Fibroblast of the aortic adventitia (primary cell): ENCODE measurements at regions not wholly inside any gene's neighbourhood (a gene's known extent, or its start where the extent isn't known, plus 50 kb on each side); places are given as distances from the start of the nearest gene placed in this dataset.

Experiments used
- DNase-seq: peaks from one replicate; pipeline ENCODE4 v3.0.0-alpha.2; 2010; ENCODE audit warnings: low read depth
- H3K4me3 ChIP-seq: 2 replicates; pipeline ENCODE4 v1.5.1; 2011; ENCODE audit warnings: low read depth, mild to moderate bottlenecking, control low read depth, low read length, moderate library complexity
- CTCF ChIP-seq: IDR thresholded peaks from 2 replicates; pipeline ENCODE4 v1.5.1; 2011; ENCODE audit warnings: mild to moderate bottlenecking, low read length, control low read depth, inconsistent platforms; ENCODE audit not compliant: insufficient read depth

- no peak for TF ChIP-seq CTCF
- no peak overlapping the region for H3K4me3 ChIP-seq
- DNase-seq: no peak
These were observed 297.0 kb downstream of the TCF7L2 start for GRCh38 chr10:113247050-113247449.

GRCh38 chr10:113252650-113253618, 299.9 kb upstream of the HABP2 start:
- no peak overlapping the region for H3K4me3 ChIP-seq
- TF ChIP-seq CTCF: no peak
- DNase-seq: no peak

- no peak overlapping the region for H3K4me3 ChIP-seq
- no peak for TF ChIP-seq CTCF
- no peak for DNase-seq
These were observed 293.2 kb upstream of the HABP2 start for GRCh38 chr10:113259576-113260226.

GRCh38 chr10:113261161-113261560, 291.7 kb upstream of the HABP2 start:
- no peak overlapping the region for H3K4me3 ChIP-seq
- TF ChIP-seq CTCF: no peak
- DNase-seq: no peak

GRCh38 chr10:113261611-113262091, 291.2 kb upstream of the HABP2 start:
- H3K4me3 ChIP-seq: no peak overlapping the region
- DNase-seq: no peak
- TF ChIP-seq CTCF: no peak

- DNase-seq: no peak
- no peak for TF ChIP-seq CTCF
- H3K4me3 ChIP-seq: no peak overlapping the region
These were observed 289.8 kb upstream of the HABP2 start for GRCh38 chr10:113263056-113263455.
